ENCODE measurements at regions not wholly inside any gene's neighbourhood (a gene's known extent, or its start where the extent isn't known, plus 50 kb on each side); places are given as distances from the start of the nearest gene placed in this dataset.

- TF ChIP-seq CTCF (IDR thresholded peaks at IDR 0.05; ENCODE audit: insufficient read depth, low read depth, low read length, missing control alignments): no peak
- no peak overlapping the region for H3K4me3 ChIP-seq (ENCODE audit: low read depth, low read length)
- DNase-seq (ENCODE audit: low read depth): no peak
Observed at GRCh38 chr5:68817632-68818031, 276.2 kb upstream of the SLC30A5 start.

- DNase-seq (ENCODE audit: low read depth): no peak
- TF ChIP-seq CTCF (IDR thresholded peaks at IDR 0.05; ENCODE audit: insufficient read depth, low read depth, low read length, missing control alignments): no peak
Observed at GRCh38 chr5:68818057-68818695, 275.6 kb upstream of the SLC30A5 start.

GRCh38 chr5:68818870-68819269 is 274.9 kb upstream of the SLC30A5 start:
- DNase-seq (ENCODE audit: low read depth): no peak
- no peak for TF ChIP-seq CTCF (IDR thresholded peaks at IDR 0.05; ENCODE audit: insufficient read depth, low read depth, low read length, missing control alignments)
- no peak overlapping the region for H3K4me3 ChIP-seq (ENCODE audit: low read depth, low read length)

More at GRCh38 chr5:68818057-68818695, 275.6 kb upstream of the SLC30A5 start:
- H3K4me3 ChIP-seq (ENCODE audit: low read depth, low read length): no peak overlapping the region

- no peak for TF ChIP-seq CTCF (IDR thresholded peaks at IDR 0.05; ENCODE audit: insufficient read depth, low read depth, low read length, missing control alignments)
- DNase-seq (ENCODE audit: low read depth): no peak
- H3K4me3 ChIP-seq (ENCODE audit: low read depth, low read length): no peak overlapping the region
Observed at GRCh38 chr5:68821056-68821455, 272.8 kb upstream of the SLC30A5 start.

- DNase-seq (ENCODE audit: low read depth): no peak
- no peak overlapping the region for H3K4me3 ChIP-seq (ENCODE audit: low read depth, low read length)
- TF ChIP-seq CTCF (IDR thresholded peaks at IDR 0.05; ENCODE audit: insufficient read depth, low read depth, low read length, missing control alignments): no peak
Observed at GRCh38 chr5:68822796-68823195, 271.0 kb upstream of the SLC30A5 start.

- DNase-seq (ENCODE audit: low read depth): no peak
- no peak for TF ChIP-seq CTCF (IDR thresholded peaks at IDR 0.05; ENCODE audit: insufficient read depth, low read depth, low read length, missing control alignments)
- H3K4me3 ChIP-seq (ENCODE audit: low read depth, low read length): no peak overlapping the region
Observed at GRCh38 chr5:68823301-68823700, 270.5 kb upstream of the SLC30A5 start.

- DNase-seq (ENCODE audit: low read depth): no peak
- no peak for TF ChIP-seq CTCF (IDR thresholded peaks at IDR 0.05; ENCODE audit: insufficient read depth, low read depth, low read length, missing control alignments)
- no peak overlapping the region for H3K4me3 ChIP-seq (ENCODE audit: low read depth, low read length)
Observed at GRCh38 chr5:68830377-68830898, 263.4 kb upstream of the SLC30A5 start.
